NOMO-1 treated with DMSO at 0.1 percent for 48 hours (cell line): ENCODE measurements at regions not wholly inside any gene's neighbourhood (a gene's known extent, or its start where the extent isn't known, plus 50 kb on each side); places are given as distances from the start of the nearest gene placed in this dataset.

Source experiments
- DNase-seq: peaks from one replicate; lab custom pipeline; 2025; ENCODE audit not compliant: unreplicated experiment; lab: John Stamatoyannopoulos, UW

GRCh38 chr1:95966866-95967265 lies 732.9 kb downstream of the RWDD3 start:
- no peak for DNase-seq

- no peak for DNase-seq
These were observed 740.6 kb downstream of the RWDD3 start for GRCh38 chr1:95974586-95974985.

GRCh38 chr1:95982711-95983110 lies 738.9 kb upstream of the PTBP2 start:
- no peak for DNase-seq

- no peak for DNase-seq
These were observed 737.8 kb upstream of the PTBP2 start for GRCh38 chr1:95983831-95984230.

GRCh38 chr1:95984798-95985374 lies 736.7 kb upstream of the PTBP2 start:
- DNase-seq = no peak

GRCh38 chr1:95990033-95990432 lies 731.6 kb upstream of the PTBP2 start:
- DNase-seq = no peak

GRCh38 chr1:95991787-95992520 lies 729.6 kb upstream of the PTBP2 start:
- no peak for DNase-seq

GRCh38 chr1:95994643-95995042 lies 726.9 kb upstream of the PTBP2 start:
- no peak for DNase-seq

- no peak for DNase-seq
These were observed 719.4 kb upstream of the PTBP2 start for GRCh38 chr1:96002201-96002600.

- DNase-seq = no peak
These were observed 718.3 kb upstream of the PTBP2 start for GRCh38 chr1:96002969-96003964.

GRCh38 chr1:96009831-96010434 lies 711.7 kb upstream of the PTBP2 start:
- no peak for DNase-seq

- DNase-seq = no peak
These were observed 710.0 kb upstream of the PTBP2 start for GRCh38 chr1:96011606-96012005.

GRCh38 chr1:96016219-96016618 lies 705.4 kb upstream of the PTBP2 start:
- DNase-seq = no peak

GRCh38 chr1:96020378-96020777 lies 701.2 kb upstream of the PTBP2 start:
- no peak for DNase-seq

GRCh38 chr1:96025062-96025461 lies 696.5 kb upstream of the PTBP2 start:
- DNase-seq = no peak

- no peak for DNase-seq
These were observed 693.5 kb upstream of the PTBP2 start for GRCh38 chr1:96028071-96028470.

GRCh38 chr1:96030312-96030711 lies 691.3 kb upstream of the PTBP2 start:
- DNase-seq = no peak

- no peak for DNase-seq
These were observed 687.6 kb upstream of the PTBP2 start for GRCh38 chr1:96034006-96034405.

GRCh38 chr1:96036763-96037162 lies 684.8 kb upstream of the PTBP2 start:
- DNase-seq = no peak

- DNase-seq = no peak
These were observed 682.9 kb upstream of the PTBP2 start for GRCh38 chr1:96038636-96039035.

GRCh38 chr1:96039910-96040309 lies 681.7 kb upstream of the PTBP2 start:
- no peak for DNase-seq
